ENCODE measurements at regions not wholly inside any gene's neighbourhood (a gene's known extent, or its start where the extent isn't known, plus 50 kb on each side); places are given as distances from the start of the nearest gene placed in this dataset.

GRCh38 chr10:117688358-117688757 is 145.8 kb downstream of the EMX2 start:
- CTCF ChIA-PET, result no interaction called here

GRCh38 chr10:117689566-117689965 is 147.0 kb downstream of the EMX2 start:
- no peak for DNase-seq (ENCODE audit: low spot score)
- ChIA-PET POLR2A (ENCODE audit: low non-redundant PET) (interaction anchor here (0.6 kb wide), 1 partner anchor 16 kb away, joined by 3 read pairs; no protein-coding TSS in a partner anchor), CTCF (interaction anchor here (0.6 kb wide), 1 partner anchor 44 kb away, joined by 3 read pairs; no protein-coding TSS in a partner anchor)
- TF ChIP-seq CTCF (conservative IDR thresholded peaks at IDR 0.05; ENCODE audit: low read depth), result no peak
- no peak overlapping the region for H3K27ac ChIP-seq

More at GRCh38 chr10:117688358-117688757, 145.8 kb downstream of the EMX2 start:
- H3K27ac ChIP-seq, result no peak overlapping the region
- POLR2A ChIA-PET (ENCODE audit: low non-redundant PET), result interaction anchor here (0.7 kb wide), 1 partner anchor 521 kb away, joined by 4 read pairs; no protein-coding TSS in a partner anchor
- DNase-seq (ENCODE audit: low spot score), result no peak
- TF ChIP-seq CTCF (conservative IDR thresholded peaks at IDR 0.05; ENCODE audit: low read depth), result no peak

GRCh38 chr10:117690359-117690758 is 147.8 kb downstream of the EMX2 start:
- CTCF ChIA-PET, result interaction anchor here (0.6 kb wide), 1 partner anchor 28 kb away, joined by 3 read pairs; no protein-coding TSS in a partner anchor
- POLR2A ChIA-PET (ENCODE audit: low non-redundant PET), result interaction anchor here (0.6 kb wide), 1 partner anchor 15 kb away, joined by 3 read pairs; no protein-coding TSS in a partner anchor
- H3K27ac ChIP-seq, result no peak overlapping the region
- no peak for TF ChIP-seq CTCF (conservative IDR thresholded peaks at IDR 0.05; ENCODE audit: low read depth)
- DNase-seq (ENCODE audit: low spot score), result no peak

GRCh38 chr10:117694190-117694589 is 151.6 kb downstream of the EMX2 start:
- DNase-seq (ENCODE audit: low spot score), result no peak
- H3K27ac ChIP-seq, result no peak overlapping the region
- CTCF ChIA-PET, result interaction anchor here (0.8 kb wide), 1 partner anchor 263 kb away, joined by 5 read pairs; no protein-coding TSS in a partner anchor
- POLR2A ChIA-PET (ENCODE audit: low non-redundant PET), result no interaction called here
- no peak for TF ChIP-seq CTCF (conservative IDR thresholded peaks at IDR 0.05; ENCODE audit: low read depth)

- ChIA-PET POLR2A (ENCODE audit: low non-redundant PET) (no interaction called here), CTCF (no interaction called here)
- TF ChIP-seq CTCF (conservative IDR thresholded peaks at IDR 0.05; ENCODE audit: low read depth), result no peak
Measured at GRCh38 chr10:117697402-117697801, 154.9 kb downstream of the EMX2 start.

GRCh38 chr10:117698809-117699208 is 156.3 kb downstream of the EMX2 start:
- ChIA-PET CTCF (interaction anchor here (0.6 kb wide), 1 partner anchor 14 kb away, joined by 3 read pairs; no protein-coding TSS in a partner anchor), POLR2A (ENCODE audit: low non-redundant PET) (no interaction called here)
- TF ChIP-seq CTCF (conservative IDR thresholded peaks at IDR 0.05; ENCODE audit: low read depth), result no peak
- no peak overlapping the region for H3K27ac ChIP-seq
- DNase-seq (ENCODE audit: low spot score), result no peak

More at GRCh38 chr10:117697402-117697801, 154.9 kb downstream of the EMX2 start:
- no peak for DNase-seq (ENCODE audit: low spot score)
- no peak overlapping the region for H3K27ac ChIP-seq

Data from RWPE1 (cell line).